Tongue (tissue), 1 donor: ENCODE measurements at regions not wholly inside any gene's neighbourhood (a gene's known extent, or its start where the extent isn't known, plus 50 kb on each side); places are given as distances from the start of the nearest gene placed in this dataset.

Experiments used
- DNase-seq: peaks from one replicate; pipeline ENCODE4 v3.0.0-alpha.2; 2015

DNA sequence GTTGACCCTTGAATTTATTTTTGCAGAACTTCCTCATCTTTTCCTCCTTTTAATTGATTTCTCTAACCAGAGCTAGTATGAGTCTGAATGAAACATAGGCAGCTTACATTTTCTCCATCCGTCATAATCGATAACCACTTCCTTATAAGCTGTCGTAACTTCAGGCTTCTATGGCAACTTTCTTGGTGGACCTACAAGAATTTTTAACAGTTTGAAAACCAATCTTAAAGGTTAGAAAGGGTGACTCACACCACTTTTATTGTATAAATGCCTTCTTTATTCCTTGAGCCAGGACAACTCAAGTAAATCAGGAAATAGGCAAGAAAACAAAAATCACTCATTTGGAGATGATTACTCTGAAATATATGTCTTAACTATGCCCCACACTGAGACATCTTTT lies 105.7 kb upstream of the KL start:
- DNase-seq, result no peak

DNA sequence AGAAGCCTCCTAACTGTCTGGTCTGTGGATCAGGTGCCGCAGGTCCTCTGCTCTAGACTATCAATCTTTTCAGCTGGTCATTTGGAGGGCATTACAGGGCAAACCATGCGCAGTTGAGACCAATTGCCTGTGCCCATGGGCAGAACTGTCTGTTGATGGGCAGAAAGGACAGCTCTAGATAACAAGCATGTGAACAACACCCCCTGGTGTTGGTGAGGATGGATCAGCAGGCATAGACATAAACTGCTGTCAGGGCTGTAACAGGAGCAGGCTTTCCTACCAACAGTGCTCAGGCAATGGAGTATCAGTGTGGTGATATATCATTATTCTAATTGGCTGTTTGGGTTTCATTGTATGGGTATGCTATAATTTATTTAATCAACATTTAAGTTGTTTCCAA lies 104.7 kb upstream of the KL start:
- peak; percentile 32 for DNase-seq

DNA sequence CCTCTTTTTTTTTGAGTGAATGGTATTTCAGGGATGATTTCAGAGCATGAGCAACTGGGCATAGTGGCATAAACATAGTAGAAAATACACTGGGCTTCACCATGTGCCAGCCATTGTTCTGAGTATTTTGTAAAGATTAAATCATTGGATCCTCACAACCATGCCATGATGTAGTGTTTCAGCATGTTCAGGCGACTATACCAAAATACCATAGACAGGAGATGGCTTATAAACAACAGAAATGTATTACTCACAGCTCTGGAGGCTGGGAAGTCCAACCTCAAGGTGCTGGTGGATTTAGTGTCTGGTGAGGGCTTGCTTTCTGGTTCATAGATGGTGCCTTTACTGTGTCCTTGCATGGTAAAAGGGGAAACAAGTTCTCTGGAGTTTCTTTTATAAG lies 101.5 kb upstream of the KL start:
- no peak for DNase-seq

DNA sequence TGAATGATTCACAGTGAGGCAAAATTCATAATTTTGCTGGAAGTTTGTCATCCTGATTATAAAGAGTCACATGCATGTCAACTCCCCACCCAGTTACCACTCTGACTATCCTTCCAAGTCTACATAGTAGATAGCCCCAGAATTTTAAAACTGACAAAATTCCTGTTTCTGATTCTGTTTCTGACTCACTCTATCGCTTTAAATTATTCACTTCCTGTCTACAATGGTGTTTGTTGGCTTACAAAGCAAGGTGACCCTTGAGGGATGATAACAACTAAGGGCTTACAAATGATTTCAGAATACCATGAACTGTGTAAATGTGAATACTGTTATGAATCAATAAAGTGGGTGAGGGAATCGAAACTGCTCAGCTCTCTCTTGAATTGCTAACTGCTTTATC lies 98.7 kb upstream of the KL start:
- no peak for DNase-seq

DNA sequence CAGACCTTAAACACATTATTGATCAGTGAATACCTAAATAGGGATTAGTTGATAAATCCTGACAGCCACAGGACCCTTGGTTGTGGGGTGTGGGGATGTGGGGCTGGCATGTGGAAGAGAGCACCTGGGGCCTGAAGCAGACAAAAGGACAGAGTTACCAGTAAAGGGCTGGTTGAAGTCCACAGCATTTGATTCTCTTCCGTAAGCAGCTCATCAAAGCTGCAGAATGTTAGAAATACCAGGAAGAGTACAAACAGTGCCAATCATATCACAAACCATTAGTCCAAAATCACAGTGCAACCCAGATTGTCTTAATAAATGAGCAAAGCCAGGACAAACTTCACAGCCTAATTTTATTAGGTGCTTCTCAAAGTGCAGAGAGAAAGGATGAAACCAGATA lies 92.5 kb upstream of the KL start:
- no peak for DNase-seq

DNA sequence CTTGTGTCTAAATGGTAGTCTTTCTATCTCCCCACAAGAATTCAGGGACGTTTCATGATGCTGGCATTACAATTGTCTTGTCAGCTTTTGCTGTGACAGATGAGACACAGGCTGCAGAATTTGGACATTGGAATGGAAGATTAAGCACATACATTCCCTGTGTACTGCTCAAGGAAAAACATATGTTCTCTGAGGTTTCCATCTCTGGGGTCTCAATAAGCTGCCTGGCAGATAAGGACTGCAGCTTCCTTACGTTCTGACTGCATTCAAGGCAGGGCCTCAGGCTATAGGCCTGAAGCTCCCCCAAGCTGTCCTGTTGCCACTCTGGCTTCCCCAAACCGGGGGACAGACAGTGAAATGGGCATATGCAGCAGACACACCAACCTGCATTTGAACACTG lies 91.3 kb upstream of the KL start:
- no peak for DNase-seq

DNA sequence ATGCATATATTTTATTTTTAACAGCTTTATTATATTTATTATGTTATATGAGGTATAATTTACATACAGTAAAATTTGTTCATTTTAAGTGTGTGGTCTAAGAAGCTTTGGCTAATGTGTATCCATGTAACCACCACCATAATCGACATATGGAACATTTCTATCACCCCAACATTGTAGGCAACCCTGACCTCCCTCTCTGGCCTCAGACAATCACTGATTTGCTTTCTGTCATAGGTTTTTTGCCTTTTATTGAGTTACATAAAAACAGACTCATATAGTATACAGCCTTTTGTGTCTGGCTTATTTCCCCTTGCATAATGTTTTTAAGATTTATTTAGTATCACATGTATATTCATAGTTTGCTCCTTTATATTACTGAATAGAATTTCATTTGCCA lies 90.7 kb upstream of the KL start:
- no peak for DNase-seq

DNA sequence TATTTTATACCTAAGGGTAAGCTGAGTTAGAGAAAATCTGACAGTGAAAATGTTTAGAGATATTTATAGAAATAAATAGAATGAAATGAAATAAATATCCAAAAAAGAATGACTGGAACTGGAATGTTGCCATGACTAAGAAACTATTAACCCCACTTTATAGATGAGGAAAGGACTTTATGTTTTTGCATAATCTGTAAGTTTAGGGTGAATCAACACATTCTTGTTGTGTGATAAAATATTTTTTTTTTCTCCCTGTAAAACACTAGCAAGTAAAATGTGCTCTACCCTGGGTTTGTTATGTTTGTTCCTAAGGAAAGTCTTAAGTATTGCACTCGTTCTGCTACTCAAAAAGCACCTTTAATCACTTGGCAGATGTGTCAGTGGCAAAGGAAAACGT lies 83.8 kb upstream of the KL start:
- DNase-seq, result no peak

DNA sequence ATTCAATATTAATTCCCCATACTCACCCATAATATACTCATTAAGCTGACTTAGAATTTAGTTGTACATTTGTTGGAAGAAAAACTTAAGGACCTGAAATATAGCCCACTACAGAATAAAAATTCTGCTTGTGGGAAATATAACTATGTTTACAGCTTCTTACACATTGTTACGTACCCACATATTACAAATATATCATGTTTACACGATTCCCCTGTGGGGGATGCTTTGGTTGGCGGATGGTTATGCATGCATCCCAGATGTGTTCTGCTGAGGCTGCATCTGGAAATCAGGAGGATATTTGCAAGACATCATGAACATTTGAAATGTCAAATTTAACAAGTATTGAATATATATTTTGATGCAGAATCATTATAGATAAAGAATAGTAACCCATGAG lies 79.5 kb upstream of the KL start:
- DNase-seq, result no peak

DNA sequence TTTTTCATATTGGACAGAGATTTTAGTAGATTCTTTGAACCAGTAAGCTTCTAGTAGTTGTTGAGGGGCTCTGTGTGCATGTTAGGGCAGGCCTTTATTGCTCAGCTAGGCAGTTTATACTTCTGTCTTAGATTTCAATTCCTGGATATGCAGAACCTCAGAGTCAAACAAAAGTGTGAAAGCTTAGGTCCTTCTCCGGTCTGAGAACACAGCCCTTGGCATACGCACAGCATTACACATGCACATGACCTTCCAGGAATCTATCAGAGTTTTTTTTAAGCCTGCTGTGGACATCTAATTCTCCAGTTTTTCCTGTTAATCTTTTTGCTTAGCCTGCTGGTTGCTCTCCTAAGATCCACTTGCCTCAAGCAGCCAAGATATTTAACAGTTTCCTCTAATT lies 77.9 kb upstream of the KL start:
- DNase-seq, result no peak

DNA sequence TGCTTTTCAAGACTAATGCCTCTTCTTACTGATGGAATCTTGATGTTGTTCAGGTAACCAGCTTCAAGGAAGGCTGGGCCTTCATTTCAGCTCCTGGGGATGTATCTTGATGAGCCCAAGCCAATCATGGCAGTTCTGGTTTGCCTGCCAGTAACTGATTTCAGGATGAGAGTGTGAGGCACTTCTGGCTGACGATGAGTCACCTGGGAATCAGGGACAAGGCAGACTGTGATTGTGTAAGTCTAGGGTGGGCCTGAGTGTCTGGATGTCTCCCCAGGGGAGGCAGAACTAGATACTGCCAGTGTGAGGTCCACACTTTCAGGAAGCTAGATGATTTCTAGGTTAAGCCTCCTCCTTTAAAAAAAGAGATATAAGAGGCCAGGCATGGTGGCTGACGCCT lies 77.3 kb upstream of the KL start:
- DNase-seq, result no peak

DNA sequence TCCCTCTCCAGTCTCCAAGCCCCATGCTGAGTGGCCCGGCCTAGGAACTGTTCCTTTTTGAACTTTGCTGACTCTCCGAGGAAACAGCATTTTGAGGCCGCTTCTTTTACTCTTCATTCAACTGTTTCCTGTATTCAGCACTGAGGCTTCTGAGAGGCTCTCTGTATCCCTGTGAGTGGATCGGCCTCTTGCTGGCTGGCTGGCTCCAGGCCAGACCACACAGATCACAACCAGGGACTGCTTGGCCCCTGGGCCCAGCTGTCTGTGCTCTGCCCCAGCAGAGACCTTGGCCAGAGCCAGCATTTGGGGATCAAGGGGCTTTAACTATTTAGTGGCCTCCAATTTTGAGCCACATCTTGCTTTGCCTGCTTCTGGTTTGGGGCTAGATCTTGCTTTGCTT lies 75.6 kb upstream of the KL start:
- DNase-seq, result peak; percentile 87

DNA sequence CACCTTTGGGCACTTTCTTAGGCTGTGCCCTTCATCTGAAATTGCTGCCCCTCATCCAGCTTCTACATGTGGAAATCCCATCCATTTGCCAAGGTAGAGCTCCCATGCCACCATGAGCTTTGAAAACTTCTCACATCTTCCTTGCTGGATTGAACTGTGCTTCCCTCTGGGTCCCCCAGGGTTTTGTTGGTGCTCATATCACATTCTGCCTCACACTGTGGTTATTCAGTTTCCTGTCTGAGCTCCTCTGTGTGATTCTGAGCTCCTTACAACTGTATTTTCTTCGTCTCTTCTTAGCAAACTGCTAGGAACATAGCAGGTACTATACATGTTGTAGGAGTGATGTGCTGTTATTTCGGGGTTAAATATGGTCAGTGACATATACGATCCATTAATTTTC lies 74.9 kb upstream of the KL start:
- DNase-seq, result no peak

DNA sequence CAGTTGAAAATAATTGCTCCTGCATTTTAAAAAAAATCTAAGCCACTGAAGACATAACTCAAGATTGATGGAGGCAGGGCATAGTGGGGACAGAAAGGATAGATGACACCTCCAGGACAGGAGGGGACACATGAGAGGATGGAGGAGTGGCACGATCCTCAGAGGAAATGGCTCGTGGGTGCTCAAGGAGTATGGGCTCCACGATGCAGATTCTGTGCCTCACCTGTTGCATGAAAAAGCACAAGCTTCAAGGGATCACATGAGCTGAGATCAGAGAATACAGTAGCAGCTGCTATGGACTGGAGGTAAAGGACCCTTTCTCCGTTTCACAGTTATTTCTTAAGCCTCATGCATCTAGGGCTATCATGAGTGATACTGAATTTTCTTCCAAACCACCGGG lies 69.7 kb upstream of the KL start:
- no peak for DNase-seq

DNA sequence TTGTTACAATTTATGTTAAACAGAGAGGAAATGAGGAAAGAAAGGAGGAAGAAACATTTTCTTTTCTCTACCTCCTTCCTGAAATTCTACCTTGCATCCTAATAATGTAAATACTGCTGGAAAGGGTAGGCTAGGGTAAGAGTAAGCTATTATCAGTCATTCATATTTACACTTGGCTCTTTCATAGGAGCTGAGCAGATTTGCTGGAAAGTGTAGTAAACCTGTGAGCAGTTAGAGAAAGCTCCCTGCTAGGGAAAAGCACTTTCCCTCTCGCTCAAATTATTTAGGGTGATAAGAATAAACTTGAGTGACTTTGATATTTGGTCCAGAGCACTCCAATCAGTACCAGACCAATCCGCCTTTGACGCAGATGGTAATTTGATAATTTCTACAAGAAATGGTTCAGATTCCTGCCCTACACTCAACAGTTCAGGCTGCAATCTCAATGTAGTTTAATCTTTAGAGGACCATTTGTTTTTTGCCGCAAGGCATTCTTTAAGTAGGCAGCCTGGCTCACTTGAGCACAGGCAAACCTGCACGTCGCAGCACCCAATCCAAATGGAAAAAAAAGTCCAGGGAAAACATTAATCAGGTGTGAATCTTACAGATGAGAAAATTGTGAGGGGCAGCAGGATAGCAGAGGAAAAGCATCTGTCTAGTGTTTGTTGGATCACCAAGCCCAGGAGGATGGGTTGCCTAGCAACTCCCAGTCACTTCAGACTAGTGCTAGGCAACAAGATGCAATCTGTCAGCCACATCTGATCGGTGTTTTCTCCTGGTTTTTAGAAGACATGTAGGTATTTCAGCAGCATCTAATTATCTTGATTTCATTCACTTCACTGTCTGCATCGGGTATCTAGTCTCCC lies 68.6 kb upstream of the KL start:
- peak; percentile 38 for DNase-seq

DNA sequence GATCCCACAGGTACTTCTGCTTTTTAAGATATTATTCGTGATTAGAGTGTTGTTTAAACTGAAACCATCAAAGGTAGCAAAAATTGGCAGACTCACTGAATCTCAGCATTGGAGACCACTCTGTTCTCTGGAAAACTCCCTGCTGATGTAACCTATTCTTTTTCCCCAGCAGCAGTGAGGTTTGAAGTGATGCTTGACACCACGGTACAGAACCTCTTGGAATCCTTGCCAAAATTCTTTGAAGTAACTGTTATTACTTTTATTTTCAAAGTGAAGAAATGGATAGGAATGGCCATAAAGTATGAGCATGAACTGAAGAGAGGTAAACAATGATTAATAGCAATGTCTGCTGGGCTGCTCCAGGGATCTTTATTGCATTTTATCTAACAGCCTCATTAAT lies 66.4 kb upstream of the KL start:
- no peak for DNase-seq

DNA sequence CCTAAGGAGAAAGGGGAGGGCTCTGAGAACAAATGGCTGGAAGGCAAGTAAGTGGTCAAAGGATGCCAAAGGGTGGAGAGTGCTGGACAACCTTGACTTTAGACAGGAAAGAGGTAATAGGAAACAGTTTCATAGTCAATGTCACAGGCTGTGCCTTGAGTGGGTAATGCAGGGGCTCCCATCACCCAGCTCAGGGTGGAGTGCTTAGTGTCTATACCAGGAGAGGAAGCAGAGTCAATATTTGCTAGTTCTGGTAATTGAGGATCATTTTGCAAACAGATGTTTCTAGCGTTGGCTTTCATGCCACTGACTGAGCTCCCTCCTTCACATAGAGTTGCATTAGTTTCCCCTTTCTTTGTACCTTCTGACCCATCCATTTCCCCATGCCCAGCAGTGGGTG lies 64.6 kb upstream of the KL start:
- no peak for DNase-seq

DNA sequence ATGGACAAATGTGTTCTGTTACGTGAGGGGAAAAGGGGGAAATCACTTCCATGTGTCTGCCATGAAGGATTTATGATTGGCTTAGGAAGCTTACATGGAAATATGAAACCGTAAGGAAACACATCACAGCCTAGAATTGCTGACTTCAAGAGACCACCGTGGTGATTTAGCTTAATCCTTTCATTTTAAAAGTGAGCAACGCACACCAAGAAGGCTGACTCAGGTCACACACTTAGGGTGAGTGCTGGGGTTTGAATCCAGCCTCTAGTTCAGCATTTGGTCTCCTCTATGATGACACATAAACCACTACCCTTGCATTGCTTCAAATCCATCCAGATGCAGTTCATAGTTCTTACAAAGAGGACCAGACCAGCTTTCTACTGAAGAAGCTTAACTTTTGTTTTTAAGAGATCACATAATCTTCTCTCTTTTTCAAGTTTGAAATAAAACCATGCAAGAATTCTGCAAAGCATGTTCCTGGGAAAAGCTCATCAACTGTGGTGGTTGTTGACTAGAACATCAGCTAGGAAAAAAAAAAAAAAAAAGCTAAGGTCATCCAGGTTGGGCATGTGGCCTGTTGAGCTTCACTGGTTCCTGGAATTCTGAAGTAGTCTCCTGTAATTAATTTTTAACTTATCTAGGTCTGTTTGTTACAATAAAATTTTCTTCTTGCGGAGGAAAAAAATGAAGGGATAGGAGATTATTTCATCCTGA lies 60.2 kb upstream of the KL start:
- DNase-seq, result peak; percentile 23

DNA sequence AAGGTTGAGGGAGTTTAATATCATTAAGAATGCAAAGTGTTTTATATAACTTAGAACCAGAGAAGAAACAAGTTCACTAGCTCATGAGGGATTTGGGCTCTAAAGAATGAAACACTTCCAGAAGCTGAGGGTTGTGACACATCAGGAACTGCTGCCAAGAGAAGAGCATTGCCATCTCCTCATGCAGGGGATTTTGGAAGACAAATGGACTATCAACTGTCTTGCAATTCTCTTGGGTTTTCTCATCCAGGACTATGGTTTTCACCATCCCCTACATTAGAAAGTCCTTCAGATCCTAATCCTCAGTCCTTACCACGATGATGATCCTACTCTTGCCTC lies 59.7 kb upstream of the KL start:
- DNase-seq, result no peak

DNA sequence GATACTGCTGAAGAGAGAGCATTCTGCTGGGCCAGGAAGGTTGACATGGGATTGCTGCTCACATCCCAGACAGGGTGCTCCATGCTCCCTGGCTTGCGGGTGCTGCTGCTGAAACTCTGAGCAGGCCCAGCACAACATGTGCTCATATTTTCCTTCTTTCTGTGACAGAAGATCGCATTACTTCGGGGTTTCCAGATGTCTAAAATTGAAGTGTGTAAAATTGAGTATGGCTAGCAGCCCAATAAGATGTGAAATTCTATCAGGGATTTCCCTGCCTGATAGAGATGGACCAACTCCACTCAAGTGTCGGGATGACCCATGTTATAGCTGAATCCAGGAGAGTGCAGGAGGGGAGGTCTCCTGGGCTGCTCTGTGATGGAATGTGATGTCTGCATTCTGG lies 55.6 kb upstream of the KL start:
- peak; percentile 58 for DNase-seq

DNA sequence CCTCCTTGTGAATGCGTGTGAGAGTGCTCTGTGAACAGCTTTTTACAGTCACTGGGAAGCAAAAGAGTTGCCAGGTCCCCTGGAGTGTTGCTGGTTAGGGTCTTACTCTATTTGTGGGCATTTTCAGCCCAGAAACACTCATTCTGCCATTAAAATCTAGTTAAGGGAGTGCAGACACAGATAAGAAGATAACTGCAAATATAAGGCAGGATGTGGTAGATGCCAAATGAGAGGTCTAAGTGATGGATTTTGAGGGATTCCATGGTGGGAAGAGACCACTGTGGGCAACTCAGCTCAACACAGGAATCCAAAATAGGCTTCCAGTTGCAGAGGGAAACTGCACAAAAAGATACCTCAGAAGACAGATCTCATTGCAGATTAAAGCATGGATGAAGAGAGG lies 54.5 kb upstream of the KL start:
- DNase-seq, result no peak

DNA sequence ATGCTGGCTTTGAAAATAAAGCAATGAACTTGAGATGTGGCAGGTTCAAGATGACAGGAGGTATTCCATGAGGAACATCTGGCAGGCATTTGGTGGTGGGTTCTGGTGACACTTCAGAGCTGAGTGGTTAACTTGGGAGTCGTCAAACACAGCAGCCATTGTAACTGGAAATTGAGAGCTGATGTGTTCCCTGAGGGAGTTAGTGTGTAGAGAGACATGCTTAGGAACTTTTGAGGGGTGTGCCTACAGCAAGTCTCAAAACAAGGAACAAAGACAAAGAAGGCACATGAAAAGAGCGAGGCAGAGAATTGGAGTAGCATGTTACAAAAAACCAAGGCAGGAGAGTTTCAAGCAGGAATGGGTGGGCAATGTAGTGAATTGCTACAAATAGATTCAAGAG lies 53.9 kb upstream of the KL start:
- no peak for DNase-seq

DNA sequence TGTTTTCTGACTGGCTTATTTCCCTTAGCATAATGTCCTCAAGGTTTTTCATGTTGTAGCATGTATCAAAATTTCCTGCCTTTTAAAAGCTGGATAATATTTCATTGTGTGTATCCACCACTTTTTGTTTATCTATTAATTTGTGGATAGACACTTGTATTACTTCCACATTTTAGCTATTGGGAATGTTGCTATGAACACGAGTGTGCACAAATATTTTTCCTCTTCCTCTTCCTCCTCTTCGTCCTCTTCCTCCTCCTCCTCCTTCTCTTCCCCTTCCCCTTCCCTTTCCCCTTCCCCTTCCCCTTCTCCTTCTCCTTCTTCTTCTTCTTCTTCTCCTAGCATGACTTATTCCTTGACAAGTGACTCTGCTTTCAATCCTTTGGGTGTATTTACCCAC lies 51.2 kb upstream of the KL start:
- DNase-seq, result no peak
